ENCODE measurements at regions not wholly inside any gene's neighbourhood (a gene's known extent, or its start where the extent isn't known, plus 50 kb on each side); places are given as distances from the start of the nearest gene placed in this dataset.

- H3K4me3 ChIP-seq (ENCODE audit: insufficient read length, low read depth) = no peak overlapping the region
- no peaks in the 10 kb centered on the region for H3K27me3 ChIP-seq (ENCODE audit: insufficient read depth, insufficient read length)
- H3K9me3 ChIP-seq (ENCODE audit: insufficient read depth, low read length) = no peaks in the 10 kb centered on the region
- H3K36me3 ChIP-seq (ENCODE audit: insufficient read depth, insufficient read length, low read length) = no peaks in the 10 kb centered on the region
- TF ChIP-seq ZNF274 (IDR thresholded peaks at IDR 0.05; ENCODE audit: low read depth, low read length) (no peak), YY1 (IDR thresholded peaks at IDR 0.05; ENCODE audit: insufficient read depth, insufficient read length) (no peak), SUZ12 (IDR thresholded peaks at IDR 0.05; ENCODE audit: extremely low read depth, insufficient read depth, insufficient read length) (no peak)
- DNase-seq (ENCODE audit: low read depth, low spot score) = no peak
- no peaks in the 10 kb centered on the region for H3K4me1 ChIP-seq (ENCODE audit: insufficient read depth, insufficient read length)
- no peak overlapping the region for H3K9ac ChIP-seq (ENCODE audit: insufficient read length, low read depth)
Observed at GRCh38 chr18:78905334-78905733, 74.3 kb upstream of the SALL3 start.

DNA sequence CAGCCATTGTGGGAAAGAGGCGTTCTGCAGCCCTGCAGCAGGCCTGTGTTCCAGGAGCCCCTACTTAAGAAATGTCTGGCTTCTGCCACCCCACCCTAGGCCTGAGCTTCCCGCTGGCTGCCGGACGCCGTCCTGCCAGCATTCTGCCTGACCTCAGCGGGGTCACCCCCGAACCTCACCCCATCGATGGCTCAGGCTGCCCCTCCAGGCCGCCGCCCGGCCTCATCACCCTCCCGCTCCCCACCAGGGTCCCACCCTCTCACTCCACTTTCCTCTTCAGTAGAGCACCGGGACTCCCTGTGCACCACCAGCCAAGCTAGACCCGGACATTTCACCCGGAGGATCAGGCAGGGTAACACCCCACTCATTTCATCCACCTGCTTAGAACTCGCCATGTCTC is 73.6 kb upstream of the SALL3 start:
- Histone ChIP-seq H3K4me3 (ENCODE audit: insufficient read length, low read depth) (no peak overlapping the region), H3K36me3 (ENCODE audit: insufficient read depth, insufficient read length, low read length) (no peaks in the 10 kb centered on the region), H3K9me3 (ENCODE audit: insufficient read depth, low read length) (no peaks in the 10 kb centered on the region), H3K4me1 (ENCODE audit: insufficient read depth, insufficient read length) (no peaks in the 10 kb centered on the region), H3K27me3 (ENCODE audit: insufficient read depth, insufficient read length) (no peaks in the 10 kb centered on the region), H3K9ac (ENCODE audit: insufficient read length, low read depth) (no peak overlapping the region)
- TF ChIP-seq ZNF274 (IDR thresholded peaks at IDR 0.05; ENCODE audit: low read depth, low read length) (no peak), YY1 (IDR thresholded peaks at IDR 0.05; ENCODE audit: insufficient read depth, insufficient read length) (no peak), SUZ12 (IDR thresholded peaks at IDR 0.05; ENCODE audit: extremely low read depth, insufficient read depth, insufficient read length) (no peak)
- DNase-seq (ENCODE audit: low read depth, low spot score) = no peak

GRCh38 chr18:78908462-78909260 is 71.0 kb upstream of the SALL3 start:
- no peaks in the 10 kb centered on the region for H3K36me3 ChIP-seq (ENCODE audit: insufficient read depth, insufficient read length, low read length)
- H3K4me1 ChIP-seq (ENCODE audit: insufficient read depth, insufficient read length) = peaks cover 3% of the 10 kb centered on the region
- no peak for TF ChIP-seq SUZ12 (IDR thresholded peaks at IDR 0.05; ENCODE audit: extremely low read depth, insufficient read depth, insufficient read length)
- TF ChIP-seq YY1 (IDR thresholded peaks at IDR 0.05; ENCODE audit: insufficient read depth, insufficient read length) = no peak
- no peak for TF ChIP-seq ZNF274 (IDR thresholded peaks at IDR 0.05; ENCODE audit: low read depth, low read length)
- no peak overlapping the region for H3K4me3 ChIP-seq (ENCODE audit: insufficient read length, low read depth)
- no peak overlapping the region for H3K9ac ChIP-seq (ENCODE audit: insufficient read length, low read depth)
- DNase-seq (ENCODE audit: low read depth, low spot score) = no peak
- no peaks in the 10 kb centered on the region for H3K27me3 ChIP-seq (ENCODE audit: insufficient read depth, insufficient read length)
- H3K9me3 ChIP-seq (ENCODE audit: insufficient read depth, low read length) = no peaks in the 10 kb centered on the region

DNA sequence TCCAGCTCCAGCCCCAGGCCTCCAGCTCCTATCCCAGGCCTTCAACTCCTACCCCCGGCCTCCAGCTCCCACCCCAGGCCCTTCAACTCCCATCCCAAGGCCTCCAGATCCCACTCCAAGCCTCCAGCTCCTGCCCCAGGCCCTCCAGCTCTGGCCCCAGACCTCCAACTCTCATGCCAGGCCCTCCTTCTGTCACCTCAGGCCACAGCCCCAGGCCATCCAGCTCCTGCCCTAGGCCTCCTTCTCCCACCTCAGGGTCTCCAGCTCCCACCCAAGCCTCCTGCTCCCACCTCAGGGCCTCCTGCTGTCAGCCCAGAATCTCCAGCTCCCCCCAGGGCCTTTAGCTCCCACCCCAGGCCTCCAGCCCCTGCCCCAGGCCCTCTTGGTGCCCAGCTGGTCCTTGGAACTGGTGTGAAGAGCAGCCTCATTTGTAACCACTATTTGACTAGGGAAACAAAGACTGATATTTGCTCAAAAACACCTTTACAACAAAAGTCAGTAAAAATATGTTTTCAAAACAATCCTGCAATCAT is 67.8 kb upstream of the SALL3 start:
- no peaks in the 10 kb centered on the region for H3K36me3 ChIP-seq (ENCODE audit: insufficient read depth, insufficient read length, low read length)
- no peaks in the 10 kb centered on the region for H3K9me3 ChIP-seq (ENCODE audit: insufficient read depth, low read length)
- H3K9ac ChIP-seq (ENCODE audit: insufficient read length, low read depth) = no peak overlapping the region
- TF ChIP-seq SUZ12 (IDR thresholded peaks at IDR 0.05; ENCODE audit: extremely low read depth, insufficient read depth, insufficient read length) (no peak), ZNF274 (IDR thresholded peaks at IDR 0.05; ENCODE audit: low read depth, low read length) (no peak), YY1 (IDR thresholded peaks at IDR 0.05; ENCODE audit: insufficient read depth, insufficient read length) (no peak)
- no peak for DNase-seq (ENCODE audit: low read depth, low spot score)
- peaks cover 3% of the 10 kb centered on the region for H3K4me1 ChIP-seq (ENCODE audit: insufficient read depth, insufficient read length)
- H3K4me3 ChIP-seq (ENCODE audit: insufficient read length, low read depth) = no peak overlapping the region
- no peaks in the 10 kb centered on the region for H3K27me3 ChIP-seq (ENCODE audit: insufficient read depth, insufficient read length)

DNA sequence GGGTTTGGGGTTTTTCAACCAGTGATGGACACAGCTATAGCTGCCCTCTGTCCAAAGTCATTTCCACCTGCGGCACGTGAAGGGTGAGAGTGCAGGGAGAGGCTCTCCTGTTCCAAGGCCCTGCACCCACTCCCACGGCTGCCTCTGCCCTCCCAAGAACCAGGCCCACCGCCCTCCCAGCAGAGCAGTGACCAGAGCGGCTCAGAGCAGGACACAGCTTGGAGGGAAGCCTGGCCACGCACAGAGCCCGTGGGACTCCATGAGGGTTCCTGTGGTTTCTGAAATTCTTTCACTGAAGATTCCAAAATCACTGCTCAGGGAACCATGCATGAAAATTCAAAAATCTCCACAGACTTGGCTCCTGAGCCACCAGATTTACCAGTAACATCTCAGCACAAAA is 67.3 kb upstream of the SALL3 start:
- H3K4me1 ChIP-seq (ENCODE audit: insufficient read depth, insufficient read length) = peaks cover 3% of the 10 kb centered on the region
- H3K4me3 ChIP-seq (ENCODE audit: insufficient read length, low read depth) = no peak overlapping the region
- no peaks in the 10 kb centered on the region for H3K27me3 ChIP-seq (ENCODE audit: insufficient read depth, insufficient read length)
- no peaks in the 10 kb centered on the region for H3K36me3 ChIP-seq (ENCODE audit: insufficient read depth, insufficient read length, low read length)
- no peak overlapping the region for H3K9ac ChIP-seq (ENCODE audit: insufficient read length, low read depth)
- H3K9me3 ChIP-seq (ENCODE audit: insufficient read depth, low read length) = no peaks in the 10 kb centered on the region
- no peak for TF ChIP-seq SUZ12 (IDR thresholded peaks at IDR 0.05; ENCODE audit: extremely low read depth, insufficient read depth, insufficient read length)
- no peak for TF ChIP-seq YY1 (IDR thresholded peaks at IDR 0.05; ENCODE audit: insufficient read depth, insufficient read length)
- TF ChIP-seq ZNF274 (IDR thresholded peaks at IDR 0.05; ENCODE audit: low read depth, low read length) = no peak
- no peak for DNase-seq (ENCODE audit: low read depth, low spot score)

- H3K36me3 ChIP-seq (ENCODE audit: insufficient read depth, insufficient read length, low read length) = no peaks in the 10 kb centered on the region
- H3K27me3 ChIP-seq (ENCODE audit: insufficient read depth, insufficient read length) = no peaks in the 10 kb centered on the region
- no peak for TF ChIP-seq YY1 (IDR thresholded peaks at IDR 0.05; ENCODE audit: insufficient read depth, insufficient read length)
- no peak for TF ChIP-seq SUZ12 (IDR thresholded peaks at IDR 0.05; ENCODE audit: extremely low read depth, insufficient read depth, insufficient read length)
- no peak for TF ChIP-seq ZNF274 (IDR thresholded peaks at IDR 0.05; ENCODE audit: low read depth, low read length)
- no peaks in the 10 kb centered on the region for H3K9me3 ChIP-seq (ENCODE audit: insufficient read depth, low read length)
- no peak overlapping the region for H3K4me3 ChIP-seq (ENCODE audit: insufficient read length, low read depth)
- DNase-seq (ENCODE audit: low read depth, low spot score) = no peak
- no peak overlapping the region for H3K9ac ChIP-seq (ENCODE audit: insufficient read length, low read depth)
- peaks cover 3% of the 10 kb centered on the region for H3K4me1 ChIP-seq (ENCODE audit: insufficient read depth, insufficient read length)
Observed at GRCh38 chr18:78912844-78913243, 66.8 kb upstream of the SALL3 start.

GRCh38 chr18:78913395-78913794 is 66.2 kb upstream of the SALL3 start:
- TF ChIP-seq YY1 (IDR thresholded peaks at IDR 0.05; ENCODE audit: insufficient read depth, insufficient read length) (no peak), ZNF274 (IDR thresholded peaks at IDR 0.05; ENCODE audit: low read depth, low read length) (no peak), SUZ12 (IDR thresholded peaks at IDR 0.05; ENCODE audit: extremely low read depth, insufficient read depth, insufficient read length) (no peak)
- Histone ChIP-seq H3K4me1 (ENCODE audit: insufficient read depth, insufficient read length) (peaks cover 3% of the 10 kb centered on the region), H3K9me3 (ENCODE audit: insufficient read depth, low read length) (no peaks in the 10 kb centered on the region), H3K36me3 (ENCODE audit: insufficient read depth, insufficient read length, low read length) (no peaks in the 10 kb centered on the region), H3K27me3 (ENCODE audit: insufficient read depth, insufficient read length) (no peaks in the 10 kb centered on the region), H3K9ac (ENCODE audit: insufficient read length, low read depth) (no peak overlapping the region), H3K4me3 (ENCODE audit: insufficient read length, low read depth) (no peak overlapping the region)
- no peak for DNase-seq (ENCODE audit: low read depth, low spot score)
